Stimulated activated CD8-positive, alpha-beta memory T cell treated with anti-CD3 and anti-CD28 coated beads, Interleukin-4, amount 100 ng/mL, for 48 hours (primary cell): ENCODE measurements at regions not wholly inside any gene's neighbourhood (a gene's known extent, or its start where the extent isn't known, plus 50 kb on each side); places are given as distances from the start of the nearest gene placed in this dataset.
"Not testable (repeated sequence)": the region's sequence is repeated elsewhere in the genome, so short reads cannot be mapped to it uniquely, and the experiment has no call there.

Experiments used
- DNase-seq: peaks from one replicate; pipeline ENCODE4 v3.0.0-alpha.2; 2020

DNA sequence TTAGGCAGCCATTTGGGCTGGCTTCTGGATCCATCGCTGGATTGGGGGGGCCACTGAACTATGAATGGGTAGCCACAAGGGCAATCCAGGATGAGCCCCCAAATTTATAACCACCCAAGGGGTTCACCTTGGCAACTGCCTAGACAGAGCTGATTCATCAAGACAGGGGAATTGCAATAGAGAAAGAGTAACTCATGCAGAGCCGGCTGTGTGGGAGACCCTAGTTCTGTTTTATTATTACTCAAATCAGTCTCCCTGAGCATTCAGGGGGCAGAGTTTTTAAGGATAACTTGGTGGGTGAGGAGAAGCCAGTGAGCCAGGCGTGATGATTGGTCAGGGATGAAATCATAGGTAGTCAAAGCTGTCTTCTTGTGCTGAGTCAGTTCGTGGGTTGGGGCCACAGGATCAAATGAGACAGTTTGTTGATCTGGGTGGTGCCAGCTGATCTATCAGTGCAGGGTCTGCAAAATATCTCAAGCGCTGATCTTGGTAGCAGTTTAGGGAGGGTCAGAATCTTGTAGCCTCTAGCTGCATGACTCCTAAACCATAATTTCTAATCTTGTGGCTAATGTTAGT lies 57.9 kb downstream of the DNAJB9 start:
- no peak for DNase-seq

DNA sequence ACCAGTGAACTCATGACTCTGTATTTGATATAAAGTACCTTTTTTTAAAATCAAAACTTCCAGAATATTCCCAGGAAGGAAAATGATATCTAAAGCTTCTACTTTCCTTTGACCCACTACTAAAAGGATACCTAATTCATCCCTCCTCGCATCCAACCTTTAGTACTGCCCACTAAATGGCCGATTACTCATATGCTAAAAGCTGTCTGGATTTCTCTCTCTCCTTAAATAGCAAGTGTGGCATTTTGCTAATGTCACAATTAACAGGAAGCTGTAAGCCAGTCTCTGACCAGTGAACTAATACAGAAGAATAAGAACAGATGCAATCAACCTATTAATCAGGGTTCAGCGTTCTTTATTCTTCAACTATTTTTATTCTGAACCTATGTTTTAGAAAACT lies 59.0 kb downstream of the DNAJB9 start:
- DNase-seq: no peak

- no peak for DNase-seq
Observed at GRCh38 chr7:108629651-108630400, 60.2 kb downstream of the DNAJB9 start.

GRCh38 chr7:108634036-108634435 lies 64.4 kb downstream of the DNAJB9 start:
- no peak for DNase-seq

GRCh38 chr7:108634535-108634934 lies 64.9 kb downstream of the DNAJB9 start:
- no peak for DNase-seq

DNA sequence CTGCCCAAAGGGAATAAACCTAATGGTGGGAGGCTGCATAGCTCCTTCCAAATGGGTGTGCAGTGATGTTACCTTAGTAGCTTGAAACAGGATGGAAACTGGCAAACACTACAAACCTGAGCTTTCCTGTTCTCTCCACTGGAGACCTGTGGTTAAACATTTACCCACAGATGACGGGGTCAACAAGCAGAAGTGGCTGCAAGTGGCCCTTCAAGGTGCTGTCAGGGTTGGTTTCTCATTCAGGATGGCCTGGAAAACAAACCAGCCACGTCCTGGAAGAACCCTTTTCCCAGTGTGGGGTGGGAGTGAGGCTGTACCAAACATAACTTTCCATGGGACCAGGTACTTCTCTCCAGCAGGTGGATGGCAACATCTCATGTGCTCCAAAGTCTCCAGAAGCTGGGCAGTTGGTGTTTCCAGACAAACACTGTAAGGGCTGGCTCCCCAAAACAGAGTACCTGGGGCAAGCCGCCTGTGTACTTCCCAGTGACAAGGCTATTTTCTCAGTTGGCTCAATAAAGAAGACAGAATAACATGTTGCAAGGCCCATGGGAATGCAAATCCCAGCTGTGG lies 67.5 kb downstream of the DNAJB9 start:
- DNase-seq: no peak

GRCh38 chr7:108642126-108642525 lies 72.5 kb downstream of the DNAJB9 start:
- no peak for DNase-seq

DNA sequence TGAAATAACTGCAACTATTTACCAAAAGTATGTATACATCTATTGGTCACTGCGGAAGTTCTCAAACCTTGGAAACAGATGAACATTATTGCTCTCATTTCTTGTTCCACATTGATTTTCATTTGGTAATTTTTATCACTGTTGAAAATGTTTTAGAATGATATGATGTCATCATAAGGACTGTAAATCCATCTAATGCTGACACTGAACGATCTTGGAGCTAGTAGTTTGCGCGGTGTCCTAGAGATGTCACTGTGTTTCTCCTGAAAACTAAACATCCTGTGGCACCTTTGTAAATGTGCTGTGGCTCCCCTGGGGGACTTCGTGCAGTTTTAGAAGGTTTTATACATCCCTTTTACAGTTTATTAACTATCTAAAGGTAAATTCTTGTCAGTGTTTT lies 73.5 kb downstream of the DNAJB9 start:
- no peak for DNase-seq

DNA sequence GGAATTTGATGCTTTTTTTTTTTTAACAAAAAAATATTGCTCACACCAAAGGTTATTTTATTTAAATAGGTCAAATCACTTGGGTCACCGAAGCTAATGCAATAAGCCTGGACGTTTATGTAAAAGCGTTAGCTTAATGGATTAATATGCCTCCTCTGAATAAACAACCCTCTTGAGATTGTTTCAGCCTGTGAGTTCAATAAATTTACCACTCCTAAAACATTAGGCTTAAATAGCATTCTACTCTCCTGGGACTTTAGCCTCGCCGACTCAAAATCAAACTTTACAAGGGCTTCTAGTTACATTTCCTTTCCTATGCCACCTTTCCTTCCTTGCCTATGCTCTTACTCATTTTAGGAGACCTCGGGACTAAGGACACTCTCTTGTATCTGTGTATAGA lies 79.3 kb downstream of the DNAJB9 start:
- no peak for DNase-seq

DNA sequence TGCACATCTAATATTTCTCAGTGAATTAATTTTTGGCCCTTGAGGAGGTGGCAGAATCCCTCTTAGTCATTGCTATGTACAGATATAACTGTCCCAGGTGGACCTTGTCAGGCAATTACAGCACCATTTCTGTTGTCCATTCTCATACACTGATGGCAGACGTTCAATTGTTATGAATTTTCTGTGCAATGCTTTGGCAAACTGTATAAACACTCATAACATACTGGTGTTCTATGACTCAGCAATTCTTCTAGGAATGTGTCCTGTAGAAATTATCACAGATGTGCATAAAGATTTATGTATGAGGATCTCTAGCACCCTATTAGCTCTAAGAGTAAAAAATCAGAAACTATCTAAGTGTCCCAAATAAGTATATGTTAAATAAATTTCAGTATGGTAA lies 80.8 kb downstream of the DNAJB9 start:
- DNase-seq: no peak

- DNase-seq: no peak
Observed at GRCh38 chr7:108652886-108653285, 83.2 kb downstream of the DNAJB9 start.

DNA sequence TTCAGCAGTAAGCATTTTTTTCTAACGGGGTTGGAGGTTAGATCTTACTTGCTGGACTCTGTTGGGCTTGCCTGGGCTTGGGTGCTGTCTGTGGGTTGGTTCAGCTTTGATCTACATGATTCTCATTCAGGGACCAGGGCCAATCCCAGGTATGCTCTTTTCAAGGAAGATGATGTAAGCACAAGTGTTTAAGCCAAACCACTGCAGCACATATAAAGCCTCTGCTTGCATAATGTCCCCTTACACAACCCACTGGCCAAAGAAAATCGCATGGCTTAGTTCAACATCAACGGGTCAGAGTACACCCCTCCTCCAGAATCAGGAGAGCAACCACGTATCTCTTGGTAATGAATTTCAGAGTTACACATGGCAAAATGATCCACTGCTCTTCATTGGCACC lies 83.9 kb downstream of the DNAJB9 start:
- DNase-seq: no peak

DNA sequence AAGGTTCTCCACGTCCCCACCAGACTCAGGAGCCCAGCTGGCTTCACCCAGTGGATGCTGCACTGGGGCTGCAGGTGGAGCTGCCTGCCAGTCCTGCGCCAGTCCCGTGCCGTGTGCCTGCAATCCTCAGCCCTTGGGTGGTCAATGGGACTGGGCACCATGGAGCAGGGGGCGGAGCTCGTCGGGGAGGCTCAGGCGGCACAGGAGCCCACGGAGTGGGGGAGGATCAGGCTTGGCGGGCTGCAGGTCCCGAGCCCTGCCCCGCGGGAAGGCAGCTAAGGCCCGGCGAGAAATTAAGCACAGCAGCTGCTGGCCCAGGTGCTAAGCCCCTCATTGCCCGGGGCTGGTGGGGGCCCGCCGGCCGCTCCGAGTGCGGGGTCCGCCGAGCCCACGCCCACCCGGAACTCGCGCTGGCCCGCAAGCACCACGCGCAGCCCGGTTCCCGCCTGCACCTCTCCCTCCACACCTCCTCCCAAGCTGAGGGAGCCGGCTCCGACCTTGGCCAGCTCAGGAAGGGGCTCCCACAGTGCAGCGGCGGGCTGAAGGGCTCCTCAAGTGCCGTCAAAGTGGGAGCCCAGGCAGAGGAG lies 87.6 kb downstream of the DNAJB9 start:
- DNase-seq: not testable (repeated sequence)

DNA sequence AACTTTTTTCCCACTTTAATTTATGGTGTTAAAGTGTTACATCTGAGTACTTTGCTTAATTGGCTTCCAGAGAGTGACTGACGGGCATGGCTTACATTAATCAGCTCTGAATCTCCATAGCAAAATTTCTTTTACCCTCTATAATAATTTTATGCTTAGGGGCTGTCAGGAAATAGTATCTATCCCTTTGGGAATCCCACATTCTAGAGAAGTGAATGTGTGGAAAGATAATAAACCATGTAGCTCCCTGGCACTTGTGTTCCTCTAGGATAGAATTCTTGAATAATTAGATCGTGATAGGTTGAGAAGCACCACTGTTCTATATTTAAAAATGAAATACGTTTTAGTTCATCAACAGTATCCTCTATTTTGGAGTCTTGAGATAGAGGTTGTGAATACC lies 89.6 kb downstream of the DNAJB9 start:
- DNase-seq: no peak

GRCh38 chr7:108659867-108660266 lies 90.2 kb downstream of the DNAJB9 start:
- DNase-seq: no peak

GRCh38 chr7:108660465-108660864 lies 90.8 kb downstream of the DNAJB9 start:
- no peak for DNase-seq

DNA sequence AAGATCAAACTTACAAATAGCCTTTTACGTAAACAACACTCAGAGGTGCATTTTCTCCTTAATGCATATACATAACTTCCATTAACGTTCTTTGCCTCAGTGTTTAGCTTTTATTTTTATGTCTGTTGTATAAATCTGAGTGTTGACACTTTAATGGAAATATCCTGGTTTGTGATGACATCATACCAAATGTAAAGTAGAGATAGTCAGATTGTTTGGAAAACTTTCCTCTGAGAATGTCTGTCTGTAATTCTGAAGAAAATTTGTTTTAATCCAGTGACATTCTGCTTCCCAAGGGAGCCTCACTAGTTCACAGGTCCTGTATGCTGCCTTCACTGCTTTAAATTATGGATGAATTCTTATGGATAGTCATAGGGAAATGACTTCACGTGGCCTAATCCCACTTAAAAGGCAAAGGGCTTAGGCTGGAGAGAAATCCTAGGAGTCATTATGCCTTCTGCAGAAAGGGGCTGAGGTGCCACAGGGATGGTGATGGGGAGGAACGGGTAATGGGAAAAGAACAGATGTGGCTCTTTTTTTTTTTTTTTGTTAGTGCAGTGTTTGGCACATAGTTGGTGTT lies 93.2 kb downstream of the DNAJB9 start:
- DNase-seq: no peak

GRCh38 chr7:108663701-108664100 lies 94.0 kb downstream of the DNAJB9 start:
- no peak for DNase-seq

DNA sequence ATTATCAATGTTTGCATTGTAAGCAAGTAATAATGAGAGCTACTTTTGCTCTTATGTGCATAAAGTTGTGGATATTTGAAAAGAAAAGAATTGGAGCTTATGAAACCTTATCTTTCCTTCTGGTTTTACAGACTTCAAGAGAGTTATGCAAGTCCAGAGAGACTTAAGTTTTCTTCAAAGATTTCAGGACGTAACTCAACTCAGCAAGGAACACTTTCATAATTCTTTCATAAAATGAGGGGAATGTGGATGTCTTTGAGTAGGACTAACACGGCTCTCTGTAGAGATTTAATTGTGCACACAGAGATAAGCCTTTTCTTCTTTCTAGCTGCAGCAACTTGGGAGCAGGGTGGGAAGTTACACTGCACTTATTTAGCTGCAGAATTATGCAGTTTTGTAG lies 97.5 kb downstream of the DNAJB9 start:
- no peak for DNase-seq

- DNase-seq: no peak
Observed at GRCh38 chr7:108669958-108670357, 100.3 kb downstream of the DNAJB9 start.

DNA sequence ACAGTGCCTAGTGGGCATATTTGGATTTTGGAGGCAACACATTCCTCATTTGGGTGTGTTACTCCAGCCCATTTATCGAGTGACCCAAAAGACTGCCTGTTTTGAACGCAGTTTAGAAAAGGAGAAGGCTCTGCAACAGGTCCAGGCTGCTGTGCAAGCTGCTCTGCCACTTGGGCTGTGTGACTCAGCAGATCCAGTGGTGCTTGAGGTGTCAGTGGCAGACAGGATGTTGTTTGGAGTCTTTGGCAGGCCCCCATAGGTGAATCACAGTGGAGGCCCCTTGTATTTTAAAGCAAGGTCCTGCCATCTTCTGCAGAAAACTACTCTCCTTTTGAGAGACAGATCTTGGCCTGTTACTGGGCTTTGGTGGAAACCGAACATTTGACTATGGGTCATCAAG lies 104.0 kb downstream of the DNAJB9 start:
- DNase-seq: not testable (repeated sequence)

GRCh38 chr7:108684629-108685028 lies 115.0 kb downstream of the DNAJB9 start:
- no peak for DNase-seq

DNA sequence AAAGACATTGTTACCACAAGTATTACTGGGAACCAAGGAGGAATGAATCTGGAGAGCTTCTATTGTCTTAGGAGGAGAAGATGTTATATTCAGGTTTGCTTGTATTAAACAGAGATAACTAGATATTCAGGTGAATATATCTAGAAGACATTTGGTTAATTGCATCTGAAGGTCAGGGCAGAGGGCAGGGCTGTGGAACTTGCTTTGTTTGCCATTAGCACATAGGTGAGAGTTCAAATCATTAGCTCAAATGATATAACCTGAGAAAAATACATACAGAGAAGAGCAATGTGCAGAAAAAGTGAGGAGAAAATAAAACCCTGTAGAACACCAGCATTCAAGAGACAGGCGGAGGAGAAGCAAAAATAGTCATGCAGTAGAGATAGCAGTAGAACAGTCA lies 116.8 kb downstream of the DNAJB9 start:
- no peak for DNase-seq

- no peak for DNase-seq
Observed at GRCh38 chr7:108697254-108697653, 127.6 kb downstream of the DNAJB9 start.
